ENCODE measurements at regions not wholly inside any gene's neighbourhood (a gene's known extent, or its start where the extent isn't known, plus 50 kb on each side); places are given as distances from the start of the nearest gene placed in this dataset.

- TF ChIP-seq CTCF (IDR thresholded peaks at IDR 0.05) (no peak), POLR2A (IDR thresholded peaks at IDR 0.05) (no peak)
These were observed 208.7 kb downstream of the CBLL2 start for GRCh38 chrX:22481436-22481835.

Measured in body of pancreas (tissue), 4 donors.